VCaP (cell line): ENCODE measurements at regions not wholly inside any gene's neighbourhood (a gene's known extent, or its start where the extent isn't known, plus 50 kb on each side); places are given as distances from the start of the nearest gene placed in this dataset.
A peak's percentile ranks its signal among the peaks of the same experiment; 100 is the strongest.

ENCODE experiments used
- H3K27ac ChIP-seq: fragments of 450-650 bp; 2 replicates; pipeline ENCODE4 v1.5.1; 2017
- CTCF ChIP-seq: fragments of 450-650 bp; conservative IDR thresholded peaks from 2 replicates; pipeline ENCODE4 v1.5.1; 2017; ENCODE audit warnings: mild to moderate bottlenecking, moderate library complexity

GRCh38 chr21:45347048-45347711 lies 57.8 kb upstream of the COL18A1 start:
- H3K27ac ChIP-seq = no peak overlapping the region
- no peak; the same call in 1 of the 2 replicates for TF ChIP-seq CTCF

- TF ChIP-seq CTCF = no peak
- no peak overlapping the region for H3K27ac ChIP-seq
Observed at GRCh38 chr21:45347712-45348499, 57.1 kb upstream of the COL18A1 start.

- peak overlapping the region; percentile 38; the same call in 1 of the 2 replicates for H3K27ac ChIP-seq
- no peak for TF ChIP-seq CTCF
Observed at GRCh38 chr21:45348591-45349327, 56.2 kb upstream of the COL18A1 start.

- no peak for TF ChIP-seq CTCF
- H3K27ac ChIP-seq = peak overlapping the region; percentile 38; the same call in 1 of the 2 replicates
Observed at GRCh38 chr21:45350206-45350854, 54.6 kb upstream of the COL18A1 start.

- TF ChIP-seq CTCF = no peak
- no peak overlapping the region for H3K27ac ChIP-seq
Observed at GRCh38 chr21:45351061-45351460, 53.9 kb upstream of the COL18A1 start.

- TF ChIP-seq CTCF = no peak
- no peak overlapping the region for H3K27ac ChIP-seq
Observed at GRCh38 chr21:45351526-45352275, 53.3 kb upstream of the COL18A1 start.
